ENCODE measurements at regions not wholly inside any gene's neighbourhood (a gene's known extent, or its start where the extent isn't known, plus 50 kb on each side); places are given as distances from the start of the nearest gene placed in this dataset.

GRCh38 chr19:13712767-13713201 is 51.5 kb upstream of the MRI1 start:
- Histone ChIP-seq H3K4me3 (no peak overlapping the region), H4K20me1 (ENCODE audit: insufficient read depth) (no peaks in the 10 kb centered on the region), H2AFZ (no peak overlapping the region), H3K9ac (no peak overlapping the region), H3K9me2 (ENCODE audit: insufficient read depth) (no peaks in the 10 kb centered on the region), H3K4me1 (ENCODE audit: insufficient read depth) (no peaks in the 10 kb centered on the region), H3K27ac (no peak overlapping the region), H3K4me2 (ENCODE audit: unreplicated experiment) (no peak overlapping the region), H3F3A (ENCODE audit: insufficient read depth) (no peaks in the 10 kb centered on the region), H3K27me3 (replicated peaks; ENCODE audit: insufficient read depth) (no peaks in the 10 kb centered on the region), H3K36me3 (ENCODE audit: low read depth) (no peaks in the 10 kb centered on the region), H3K9me3 (ENCODE audit: low read depth) (no peaks in the 10 kb centered on the region), H3K79me2 (ENCODE audit: insufficient read depth) (no peaks in the 10 kb centered on the region)
- in situ Hi-C loops (cut with MboI) = loop anchor here (10.0 kb wide), 1 partner anchor 438 kb away; no protein-coding TSS in a partner anchor
- no peak for DNase-seq
- WGBS, 2 experiments (ENCODE audit: low coverage in 1 of 2, low lambda C conversion rate in 2 of 2, missing lambda C conversion rate in 2 of 2) = 16 to 21% methylated on average over 7 of the region's 7 CpGs
- TF ChIP-seq EZH2phosphoT487 (IDR thresholded peaks at IDR 0.05; ENCODE audit: insufficient read depth, low read depth) (no peak), EZH2 (IDR thresholded peaks at IDR 0.05; ENCODE audit: insufficient read depth, poor library complexity, severe bottlenecking) (no peak)

- H3K9me2 ChIP-seq (ENCODE audit: insufficient read depth) = no peaks in the 10 kb centered on the region
- in situ Hi-C loops (cut with MboI) = no loop called here
- H3K27me3 ChIP-seq (replicated peaks; ENCODE audit: insufficient read depth) = no peaks in the 10 kb centered on the region
- no peak for TF ChIP-seq EZH2phosphoT487 (IDR thresholded peaks at IDR 0.05; ENCODE audit: insufficient read depth, low read depth)
- TF ChIP-seq EZH2 (IDR thresholded peaks at IDR 0.05; ENCODE audit: insufficient read depth, poor library complexity, severe bottlenecking) = no peak
- H3K9ac ChIP-seq = no peak overlapping the region
- no peaks in the 10 kb centered on the region for H4K20me1 ChIP-seq (ENCODE audit: insufficient read depth)
- H3K4me2 ChIP-seq (ENCODE audit: unreplicated experiment) = no peak overlapping the region
- H2AFZ ChIP-seq = no peak overlapping the region
- H3F3A ChIP-seq (ENCODE audit: insufficient read depth) = no peaks in the 10 kb centered on the region
- no peaks in the 10 kb centered on the region for H3K36me3 ChIP-seq (ENCODE audit: low read depth)
- H3K9me3 ChIP-seq (ENCODE audit: low read depth) = no peaks in the 10 kb centered on the region
- H3K4me3 ChIP-seq = no peak overlapping the region
- H3K4me1 ChIP-seq (ENCODE audit: insufficient read depth) = no peaks in the 10 kb centered on the region
- WGBS, 2 experiments (ENCODE audit: low coverage in 1 of 2, low lambda C conversion rate in 2 of 2, missing lambda C conversion rate in 2 of 2) = 12 to 15% methylated on average over 4 of the region's 4 CpGs
- DNase-seq = no peak
- no peak overlapping the region for H3K27ac ChIP-seq
- H3K79me2 ChIP-seq (ENCODE audit: insufficient read depth) = no peaks in the 10 kb centered on the region
These were observed 56.4 kb upstream of the MRI1 start for GRCh38 chr19:13707915-13708314.

GRCh38 chr19:13705928-13706447 is 58.3 kb upstream of the MRI1 start:
- H3K79me2 ChIP-seq (ENCODE audit: insufficient read depth) = no peaks in the 10 kb centered on the region
- no peaks in the 10 kb centered on the region for H3K27me3 ChIP-seq (replicated peaks; ENCODE audit: insufficient read depth)
- no peaks in the 10 kb centered on the region for H3K36me3 ChIP-seq (ENCODE audit: low read depth)
- no peak overlapping the region for H3K4me3 ChIP-seq
- 91 to 92% methylated on average over 5 of the region's 5 CpGs for WGBS, 2 experiments (ENCODE audit: low coverage in 1 of 2, low lambda C conversion rate in 2 of 2, missing lambda C conversion rate in 2 of 2)
- H3K9me3 ChIP-seq (ENCODE audit: low read depth) = no peaks in the 10 kb centered on the region
- TF ChIP-seq EZH2phosphoT487 (IDR thresholded peaks at IDR 0.05; ENCODE audit: insufficient read depth, low read depth) = no peak
- no peak for TF ChIP-seq EZH2 (IDR thresholded peaks at IDR 0.05; ENCODE audit: insufficient read depth, poor library complexity, severe bottlenecking)
- H3K9ac ChIP-seq = no peak overlapping the region
- no peaks in the 10 kb centered on the region for H3K4me1 ChIP-seq (ENCODE audit: insufficient read depth)
- no peaks in the 10 kb centered on the region for H3F3A ChIP-seq (ENCODE audit: insufficient read depth)
- no peak for DNase-seq
- H3K27ac ChIP-seq = no peak overlapping the region
- in situ Hi-C loops (cut with MboI) = no loop called here
- no peak overlapping the region for H2AFZ ChIP-seq
- no peaks in the 10 kb centered on the region for H3K9me2 ChIP-seq (ENCODE audit: insufficient read depth)
- H4K20me1 ChIP-seq (ENCODE audit: insufficient read depth) = no peaks in the 10 kb centered on the region
- H3K4me2 ChIP-seq (ENCODE audit: unreplicated experiment) = no peak overlapping the region

GRCh38 chr19:13705201-13705600 is 59.1 kb upstream of the MRI1 start:
- TF ChIP-seq EZH2phosphoT487 (IDR thresholded peaks at IDR 0.05; ENCODE audit: insufficient read depth, low read depth) = no peak
- no peak for TF ChIP-seq EZH2 (IDR thresholded peaks at IDR 0.05; ENCODE audit: insufficient read depth, poor library complexity, severe bottlenecking)
- Histone ChIP-seq H3K9me3 (ENCODE audit: low read depth) (no peaks in the 10 kb centered on the region), H3K27ac (no peak overlapping the region), H3K4me1 (ENCODE audit: insufficient read depth) (no peaks in the 10 kb centered on the region), H3K27me3 (replicated peaks; ENCODE audit: insufficient read depth) (no peaks in the 10 kb centered on the region), H3K4me2 (ENCODE audit: unreplicated experiment) (no peak overlapping the region), H3K4me3 (no peak overlapping the region), H2AFZ (no peak overlapping the region), H4K20me1 (ENCODE audit: insufficient read depth) (no peaks in the 10 kb centered on the region), H3F3A (ENCODE audit: insufficient read depth) (no peaks in the 10 kb centered on the region), H3K36me3 (ENCODE audit: low read depth) (no peaks in the 10 kb centered on the region), H3K9me2 (ENCODE audit: insufficient read depth) (no peaks in the 10 kb centered on the region), H3K79me2 (ENCODE audit: insufficient read depth) (no peaks in the 10 kb centered on the region), H3K9ac (no peak overlapping the region)
- in situ Hi-C loops (cut with MboI) = no loop called here
- 78 to 86% methylated on average over 2 of the region's 2 CpGs for WGBS, 2 experiments (ENCODE audit: low coverage in 1 of 2, low lambda C conversion rate in 2 of 2, missing lambda C conversion rate in 2 of 2)
- no peak for DNase-seq

- Histone ChIP-seq H3K36me3 (ENCODE audit: low read depth) (no peaks in the 10 kb centered on the region), H3K27me3 (replicated peaks; ENCODE audit: insufficient read depth) (no peaks in the 10 kb centered on the region), H3K4me2 (ENCODE audit: unreplicated experiment) (no peak overlapping the region), H3K4me1 (ENCODE audit: insufficient read depth) (no peaks in the 10 kb centered on the region), H3K79me2 (ENCODE audit: insufficient read depth) (no peaks in the 10 kb centered on the region), H3K4me3 (no peak overlapping the region), H3K9me2 (ENCODE audit: insufficient read depth) (no peaks in the 10 kb centered on the region), H4K20me1 (ENCODE audit: insufficient read depth) (no peaks in the 10 kb centered on the region), H3F3A (ENCODE audit: insufficient read depth) (no peaks in the 10 kb centered on the region), H3K27ac (no peak overlapping the region), H3K9ac (no peak overlapping the region), H2AFZ (no peak overlapping the region), H3K9me3 (ENCODE audit: low read depth) (no peaks in the 10 kb centered on the region)
- DNase-seq = no peak
- in situ Hi-C loops (cut with MboI) = no loop called here
- 96 to 98% methylated on average over 2 of the region's 2 CpGs for WGBS, 2 experiments (ENCODE audit: low coverage in 1 of 2, low lambda C conversion rate in 2 of 2, missing lambda C conversion rate in 2 of 2)
- TF ChIP-seq EZH2 (IDR thresholded peaks at IDR 0.05; ENCODE audit: insufficient read depth, poor library complexity, severe bottlenecking) (no peak), EZH2phosphoT487 (IDR thresholded peaks at IDR 0.05; ENCODE audit: insufficient read depth, low read depth) (no peak)
These were observed 62.7 kb upstream of the MRI1 start for GRCh38 chr19:13701624-13702023.
